ENCODE measurements at regions not wholly inside any gene's neighbourhood (a gene's known extent, or its start where the extent isn't known, plus 50 kb on each side); places are given as distances from the start of the nearest gene placed in this dataset.

GRCh38 chr12:107610021-107610859 lies 75.4 kb upstream of the PWP1 start:
- H3K4me3 ChIP-seq = no peak overlapping the region
- H3K4me1 ChIP-seq (replicated peaks) = no peaks in the 10 kb centered on the region
- no peaks in the 10 kb centered on the region for H3K36me3 ChIP-seq
- no peaks in the 10 kb centered on the region for H3K9me3 ChIP-seq
- peak in 3 of 4 experiments; percentile 12 to 35 (median 33) for TF ChIP-seq CTCF (IDR thresholded peaks at IDR 0.05)
- no peak for TF ChIP-seq POLR2A (IDR thresholded peaks at IDR 0.05)
- WGBS = 61% methylated on average over 20 of the region's 20 CpGs
- no peaks in the 10 kb centered on the region for H3K27me3 ChIP-seq (replicated peaks; ENCODE audit: insufficient read depth)
- DNase-seq (ENCODE audit: low spot score) = no peak
- intact Hi-C loops (cut with DNase I) = no loop called here
- no peak overlapping the region for H3K27ac ChIP-seq

GRCh38 chr12:107612508-107612907 lies 73.1 kb upstream of the PWP1 start:
- WGBS = 67% methylated on average over 19 of the region's 19 CpGs
- Histone ChIP-seq H3K27me3 (replicated peaks; ENCODE audit: insufficient read depth) (no peaks in the 10 kb centered on the region), H3K4me1 (replicated peaks) (no peaks in the 10 kb centered on the region), H3K9me3 (no peaks in the 10 kb centered on the region), H3K4me3 (no peak overlapping the region), H3K27ac (no peak overlapping the region), H3K36me3 (no peaks in the 10 kb centered on the region)
- DNase-seq (ENCODE audit: low spot score) = no peak
- TF ChIP-seq POLR2A (IDR thresholded peaks at IDR 0.05) = no peak
- no peak for TF ChIP-seq CTCF (IDR thresholded peaks at IDR 0.05)
- TF ChIP-seq POLR2AphosphoS5 (IDR thresholded peaks at IDR 0.05) = no peak
- intact Hi-C loops (cut with DNase I) = no loop called here

- H3K9me3 ChIP-seq = no peaks in the 10 kb centered on the region
- no peak for TF ChIP-seq POLR2A (IDR thresholded peaks at IDR 0.05)
- no peak for TF ChIP-seq POLR2AphosphoS5 (IDR thresholded peaks at IDR 0.05)
- WGBS = 91% methylated on average over 6 of the region's 6 CpGs
- H3K36me3 ChIP-seq = no peaks in the 10 kb centered on the region
- no peak overlapping the region for H3K27ac ChIP-seq
- DNase-seq (ENCODE audit: low spot score) = no peak
- no peaks in the 10 kb centered on the region for H3K4me1 ChIP-seq (replicated peaks)
- H3K27me3 ChIP-seq (replicated peaks; ENCODE audit: insufficient read depth) = no peaks in the 10 kb centered on the region
- no peak overlapping the region for H3K4me3 ChIP-seq
- intact Hi-C loops (cut with DNase I) = no loop called here
Observed at GRCh38 chr12:107616941-107617340, 68.7 kb upstream of the PWP1 start.

GRCh38 chr12:107618106-107618505 lies 67.5 kb upstream of the PWP1 start:
- Histone ChIP-seq H3K9me3 (no peaks in the 10 kb centered on the region), H3K4me1 (replicated peaks) (no peaks in the 10 kb centered on the region), H3K4me3 (no peak overlapping the region), H3K27me3 (replicated peaks; ENCODE audit: insufficient read depth) (no peaks in the 10 kb centered on the region), H3K36me3 (no peaks in the 10 kb centered on the region), H3K27ac (no peak overlapping the region)
- WGBS = 91% methylated on average over 15 of the region's 15 CpGs
- TF ChIP-seq POLR2A (IDR thresholded peaks at IDR 0.05) = no peak
- TF ChIP-seq CTCF (IDR thresholded peaks at IDR 0.05) = no peak
- TF ChIP-seq POLR2AphosphoS5 (IDR thresholded peaks at IDR 0.05) = no peak
- no peak for DNase-seq (ENCODE audit: low spot score)
- intact Hi-C loops (cut with DNase I) = no loop called here

- Histone ChIP-seq H3K27ac (no peak overlapping the region), H3K36me3 (no peaks in the 10 kb centered on the region), H3K9me3 (no peaks in the 10 kb centered on the region), H3K4me3 (no peak overlapping the region), H3K4me1 (replicated peaks) (no peaks in the 10 kb centered on the region), H3K27me3 (replicated peaks; ENCODE audit: insufficient read depth) (no peaks in the 10 kb centered on the region)
- DNase-seq (ENCODE audit: low spot score) = no peak
- TF ChIP-seq POLR2AphosphoS5 (IDR thresholded peaks at IDR 0.05) = no peak
- no peak for TF ChIP-seq POLR2A (IDR thresholded peaks at IDR 0.05)
- no peak for TF ChIP-seq CTCF (IDR thresholded peaks at IDR 0.05)
- intact Hi-C loops (cut with DNase I) = no loop called here
- 63% methylated on average over 13 of the region's 13 CpGs for WGBS
Observed at GRCh38 chr12:107619831-107620230, 65.8 kb upstream of the PWP1 start.
